GM20000 (cell line): ENCODE measurements at regions not wholly inside any gene's neighbourhood (a gene's known extent, or its start where the extent isn't known, plus 50 kb on each side); places are given as distances from the start of the nearest gene placed in this dataset.

Experiments used
- DNase-seq: peaks from one replicate; pipeline ENCODE4 v3.0.0; 2012; ENCODE audit warnings: low spot score
- TF ChIP-seq, protein P1 (sequence below): IDR thresholded peaks from 2 replicates; pipeline ENCODE4 v1.5.1; 2012; ENCODE audit warnings: mild to moderate bottlenecking, control low read depth; ENCODE audit errors: extremely low read depth, missing control alignments

DNA sequence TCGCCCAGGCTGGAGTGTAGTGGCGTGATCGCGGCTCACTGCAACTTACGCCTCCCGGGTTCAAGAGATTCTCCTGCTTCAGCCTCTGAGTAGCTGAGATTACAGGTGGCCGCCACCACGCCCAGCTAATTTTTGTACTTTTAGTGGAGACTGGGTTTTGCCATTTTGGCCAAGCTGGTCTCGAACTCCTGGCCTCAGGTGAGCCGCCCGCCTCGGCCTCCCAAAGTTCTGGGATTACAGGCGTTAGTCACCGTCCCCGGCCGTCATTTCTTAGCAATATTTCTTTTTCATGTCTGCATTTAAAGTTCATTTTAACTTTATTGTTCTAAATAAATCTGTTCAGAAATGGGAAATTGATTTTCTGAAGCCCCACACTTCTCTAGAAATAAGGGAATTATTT lies 597.3 kb upstream of the DDX18 start:
- TF ChIP-seq, protein P1, sequence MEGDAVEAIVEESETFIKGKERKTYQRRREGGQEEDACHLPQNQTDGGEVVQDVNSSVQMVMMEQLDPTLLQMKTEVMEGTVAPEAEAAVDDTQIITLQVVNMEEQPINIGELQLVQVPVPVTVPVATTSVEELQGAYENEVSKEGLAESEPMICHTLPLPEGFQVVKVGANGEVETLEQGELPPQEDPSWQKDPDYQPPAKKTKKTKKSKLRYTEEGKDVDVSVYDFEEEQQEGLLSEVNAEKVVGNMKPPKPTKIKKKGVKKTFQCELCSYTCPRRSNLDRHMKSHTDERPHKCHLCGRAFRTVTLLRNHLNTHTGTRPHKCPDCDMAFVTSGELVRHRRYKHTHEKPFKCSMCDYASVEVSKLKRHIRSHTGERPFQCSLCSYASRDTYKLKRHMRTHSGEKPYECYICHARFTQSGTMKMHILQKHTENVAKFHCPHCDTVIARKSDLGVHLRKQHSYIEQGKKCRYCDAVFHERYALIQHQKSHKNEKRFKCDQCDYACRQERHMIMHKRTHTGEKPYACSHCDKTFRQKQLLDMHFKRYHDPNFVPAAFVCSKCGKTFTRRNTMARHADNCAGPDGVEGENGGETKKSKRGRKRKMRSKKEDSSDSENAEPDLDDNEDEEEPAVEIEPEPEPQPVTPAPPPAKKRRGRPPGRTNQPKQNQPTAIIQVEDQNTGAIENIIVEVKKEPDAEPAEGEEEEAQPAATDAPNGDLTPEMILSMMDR: no peak
- no peak for DNase-seq

DNA sequence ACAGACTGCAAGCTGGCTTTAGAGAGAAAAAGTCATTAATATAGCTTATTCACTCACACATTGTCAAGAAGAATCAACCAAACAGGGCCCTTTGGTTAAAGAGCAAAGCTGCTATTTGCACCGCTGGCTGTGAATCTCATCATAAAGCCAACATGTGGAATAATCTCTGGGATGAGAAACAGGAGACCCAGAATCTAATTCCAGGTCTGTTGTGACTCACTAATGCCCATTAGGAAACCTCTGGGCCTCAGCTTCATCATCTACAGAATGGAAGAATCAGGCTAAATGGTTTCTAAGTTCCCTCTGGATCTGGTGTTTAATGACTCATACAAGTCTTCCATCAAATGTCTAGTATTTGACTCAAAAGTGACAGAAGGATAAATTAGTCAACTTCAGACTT lies 591.7 kb upstream of the DDX18 start:
- TF ChIP-seq, protein P1: no peak
- no peak for DNase-seq

DNA sequence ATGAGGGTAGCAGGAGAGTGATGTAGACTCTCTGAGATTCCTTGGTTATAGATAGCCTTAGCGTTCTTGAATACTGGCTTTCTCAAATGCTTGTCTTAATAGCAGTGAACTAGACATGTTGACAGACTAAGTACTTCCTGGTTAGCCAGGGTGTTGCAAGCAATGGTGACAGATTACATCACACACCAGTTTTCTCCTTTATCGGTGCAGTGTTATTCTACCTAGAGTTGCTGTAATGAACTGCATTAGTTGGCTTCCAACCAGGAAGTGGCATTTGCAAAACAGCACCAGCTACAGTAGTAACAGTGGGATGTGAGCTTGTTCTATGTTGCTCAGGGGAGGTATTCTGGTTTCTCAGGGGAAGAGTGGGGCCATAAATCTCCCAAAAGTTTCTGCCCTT lies 582.2 kb upstream of the DDX18 start:
- TF ChIP-seq, protein P1: no peak
- no peak for DNase-seq

DNA sequence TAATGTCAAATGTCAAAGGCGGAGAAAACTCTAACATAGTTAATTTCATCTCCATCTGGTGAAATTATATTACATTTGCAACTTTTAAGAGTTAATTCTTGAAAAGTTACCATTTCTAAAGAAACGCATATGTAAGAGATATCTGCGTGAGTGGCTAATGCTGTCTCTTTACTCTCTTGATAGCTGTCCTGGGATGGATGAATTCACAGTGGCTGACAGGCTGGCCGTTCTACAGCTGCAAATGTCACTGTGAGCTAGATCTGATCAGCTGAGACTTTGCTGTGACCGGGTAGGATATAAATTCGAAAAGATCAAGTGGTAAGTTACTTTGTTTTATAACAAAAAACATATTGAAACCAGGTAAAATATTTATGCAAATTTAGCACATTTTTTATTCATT lies 557.1 kb upstream of the DDX18 start:
- TF ChIP-seq, protein P1: no peak
- no peak for DNase-seq

DNA sequence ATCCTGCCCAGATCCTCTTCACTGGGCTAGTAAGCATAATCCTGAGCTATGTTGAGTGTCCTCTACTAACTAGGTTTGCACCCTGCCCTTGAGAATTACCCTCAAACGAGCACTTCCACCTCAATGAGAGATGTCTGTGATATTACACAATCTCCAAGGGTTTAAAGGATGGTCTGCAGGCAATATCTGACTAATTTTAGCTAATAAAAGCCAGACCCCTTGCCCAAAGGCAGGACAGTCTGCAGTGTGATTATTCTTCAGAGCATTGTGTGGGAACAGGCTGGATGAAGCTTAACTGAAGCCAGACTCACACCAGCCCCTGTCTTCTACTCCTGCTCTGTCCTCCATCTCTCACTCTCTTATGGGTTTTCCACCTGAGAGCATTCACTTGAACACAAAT lies 544.9 kb upstream of the DDX18 start:
- TF ChIP-seq, protein P1: no peak
- DNase-seq: no peak

DNA sequence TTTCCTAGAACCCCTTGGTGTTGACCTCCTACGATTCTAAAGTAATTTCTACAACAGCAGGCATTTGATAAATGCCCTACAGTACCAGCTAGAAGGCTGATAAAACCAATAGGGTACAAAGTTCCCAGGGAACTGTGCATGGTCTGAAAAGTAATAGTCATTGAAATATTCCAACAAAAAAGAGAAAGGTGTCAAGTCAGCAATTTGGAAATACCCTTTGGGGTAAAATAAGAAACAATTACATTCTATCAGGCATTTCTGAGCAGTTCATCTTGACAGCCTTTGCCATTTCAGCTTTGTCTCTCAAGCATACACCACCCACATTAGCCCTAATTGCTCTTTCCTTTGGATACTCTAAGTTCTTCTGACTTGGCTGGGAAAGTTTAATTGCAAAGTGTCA lies 542.9 kb upstream of the DDX18 start:
- DNase-seq: no peak
- TF ChIP-seq, protein P1: no peak

DNA sequence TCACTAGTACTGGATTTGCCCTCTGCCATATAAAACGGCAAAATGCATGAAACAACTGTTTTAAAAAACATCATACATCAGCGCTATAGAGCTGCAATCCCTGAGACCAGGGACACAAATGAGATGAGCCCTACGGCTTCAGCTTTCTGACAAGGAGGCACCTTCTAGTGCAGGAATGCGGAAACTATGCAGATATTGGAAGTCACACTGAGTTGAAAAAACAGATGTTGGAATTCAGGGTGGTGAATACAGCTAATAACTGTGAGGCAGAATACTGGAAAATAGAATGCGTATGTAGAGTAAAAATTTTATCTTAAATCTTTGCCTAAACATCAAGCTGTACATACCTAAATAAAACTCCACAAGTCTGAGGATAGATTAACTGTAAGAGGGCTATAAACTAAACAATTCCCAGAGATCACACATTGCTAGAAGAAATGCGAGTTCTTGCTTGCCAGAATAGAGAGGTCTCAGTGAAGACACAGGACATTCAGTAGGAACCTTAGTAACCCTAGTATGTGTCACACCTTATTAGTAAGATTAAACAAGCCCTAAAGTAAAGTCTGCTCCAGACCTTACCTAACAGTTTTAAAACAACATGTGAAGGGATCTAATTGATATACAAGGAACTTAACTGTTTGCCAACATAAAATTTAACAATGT lies 541.4 kb upstream of the DDX18 start:
- DNase-seq: no peak
- TF ChIP-seq, protein P1: no peak
